ENCODE measurements at regions not wholly inside any gene's neighbourhood (a gene's known extent, or its start where the extent isn't known, plus 50 kb on each side); places are given as distances from the start of the nearest gene placed in this dataset.
"Not testable (repeated sequence)": the region's sequence is repeated elsewhere in the genome, so short reads cannot be mapped to it uniquely, and the experiment has no call there.

- Histone ChIP-seq H3K9me3 (ENCODE audit: control insufficient read depth in 2 of 3, insufficient read depth in 1 of 3, low read length in 3 of 3) (peaks cover 0 to 17% (median 0%) of the 10 kb centered on the region in 3 donors), H3K9ac (ENCODE audit: low read length in 3 of 3) (no peak overlapping the region), H3K4me3 (ENCODE audit: low read length in 3 of 3) (no peak overlapping the region), H3K27ac (ENCODE audit: low read depth in 2 of 2, low read length in 2 of 2) (no peak overlapping the region), H3K4me1 (ENCODE audit: control insufficient read depth in 2 of 3, insufficient read depth in 2 of 3, low read depth in 1 of 3, low read length in 3 of 3) (no peaks in the 10 kb centered on the region), H3K36me3 (ENCODE audit: control insufficient read depth in 2 of 3, insufficient read depth in 3 of 3, low read length in 3 of 3) (no peaks in the 10 kb centered on the region), H3K27me3 (ENCODE audit: control insufficient read depth, insufficient read depth, low read length) (no peaks in the 10 kb centered on the region)
- FAIRE-seq (no peak), DNase-seq (no peak)
- TF ChIP-seq, protein P1, sequence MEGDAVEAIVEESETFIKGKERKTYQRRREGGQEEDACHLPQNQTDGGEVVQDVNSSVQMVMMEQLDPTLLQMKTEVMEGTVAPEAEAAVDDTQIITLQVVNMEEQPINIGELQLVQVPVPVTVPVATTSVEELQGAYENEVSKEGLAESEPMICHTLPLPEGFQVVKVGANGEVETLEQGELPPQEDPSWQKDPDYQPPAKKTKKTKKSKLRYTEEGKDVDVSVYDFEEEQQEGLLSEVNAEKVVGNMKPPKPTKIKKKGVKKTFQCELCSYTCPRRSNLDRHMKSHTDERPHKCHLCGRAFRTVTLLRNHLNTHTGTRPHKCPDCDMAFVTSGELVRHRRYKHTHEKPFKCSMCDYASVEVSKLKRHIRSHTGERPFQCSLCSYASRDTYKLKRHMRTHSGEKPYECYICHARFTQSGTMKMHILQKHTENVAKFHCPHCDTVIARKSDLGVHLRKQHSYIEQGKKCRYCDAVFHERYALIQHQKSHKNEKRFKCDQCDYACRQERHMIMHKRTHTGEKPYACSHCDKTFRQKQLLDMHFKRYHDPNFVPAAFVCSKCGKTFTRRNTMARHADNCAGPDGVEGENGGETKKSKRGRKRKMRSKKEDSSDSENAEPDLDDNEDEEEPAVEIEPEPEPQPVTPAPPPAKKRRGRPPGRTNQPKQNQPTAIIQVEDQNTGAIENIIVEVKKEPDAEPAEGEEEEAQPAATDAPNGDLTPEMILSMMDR (IDR thresholded peaks at IDR 0.05; ENCODE audit: borderline replicate concordance, extremely low read depth, insufficient read depth): no peak
- intact Hi-C loops (cut with DNase I): no loop called here
Observed at GRCh38 chr6:121560476-121560875, 125.0 kb downstream of the GJA1 start.

- Histone ChIP-seq H3K27ac (ENCODE audit: low read depth in 2 of 2, low read length in 2 of 2) (no peak overlapping the region), H3K36me3 (ENCODE audit: control insufficient read depth in 2 of 3, insufficient read depth in 3 of 3, low read length in 3 of 3) (no peaks in the 10 kb centered on the region), H3K4me3 (ENCODE audit: low read length in 3 of 3) (no peak overlapping the region), H3K9ac (ENCODE audit: low read length in 3 of 3) (no peak overlapping the region), H3K27me3 (ENCODE audit: control insufficient read depth, insufficient read depth, low read length) (no peaks in the 10 kb centered on the region), H3K4me1 (ENCODE audit: control insufficient read depth in 2 of 3, insufficient read depth in 2 of 3, low read depth in 1 of 3, low read length in 3 of 3) (no peaks in the 10 kb centered on the region), H3K9me3 (ENCODE audit: control insufficient read depth in 2 of 3, insufficient read depth in 1 of 3, low read length in 3 of 3) (peaks cover 0 to 18% (median 0%) of the 10 kb centered on the region in 3 donors)
- DNase-seq: no peak
- intact Hi-C loops (cut with DNase I): no loop called here
- FAIRE-seq: no peak
- TF ChIP-seq, protein P1 (IDR thresholded peaks at IDR 0.05; ENCODE audit: borderline replicate concordance, extremely low read depth, insufficient read depth): no peak
Observed at GRCh38 chr6:121563286-121563685, 127.8 kb downstream of the GJA1 start.

GRCh38 chr6:121564529-121564928 lies 129.1 kb downstream of the GJA1 start:
- DNase-seq; H3K4me3 ChIP-seq (ENCODE audit: low read length in 3 of 3); H3K27ac ChIP-seq (ENCODE audit: low read depth in 2 of 2, low read length in 2 of 2); intact Hi-C loops (cut with DNase I); FAIRE-seq; H3K36me3 ChIP-seq (ENCODE audit: control insufficient read depth in 2 of 3, insufficient read depth in 3 of 3, low read length in 3 of 3); H3K27me3 ChIP-seq (ENCODE audit: control insufficient read depth, insufficient read depth, low read length); H3K4me1 ChIP-seq (ENCODE audit: control insufficient read depth in 2 of 3, insufficient read depth in 2 of 3, low read depth in 1 of 3, low read length in 3 of 3); H3K9ac ChIP-seq (ENCODE audit: low read length in 3 of 3): not testable (repeated sequence)
- peaks cover 0 to 18% (median 0%) of the 10 kb centered on the region in 3 donors for H3K9me3 ChIP-seq (ENCODE audit: control insufficient read depth in 2 of 3, insufficient read depth in 1 of 3, low read length in 3 of 3)

DNA sequence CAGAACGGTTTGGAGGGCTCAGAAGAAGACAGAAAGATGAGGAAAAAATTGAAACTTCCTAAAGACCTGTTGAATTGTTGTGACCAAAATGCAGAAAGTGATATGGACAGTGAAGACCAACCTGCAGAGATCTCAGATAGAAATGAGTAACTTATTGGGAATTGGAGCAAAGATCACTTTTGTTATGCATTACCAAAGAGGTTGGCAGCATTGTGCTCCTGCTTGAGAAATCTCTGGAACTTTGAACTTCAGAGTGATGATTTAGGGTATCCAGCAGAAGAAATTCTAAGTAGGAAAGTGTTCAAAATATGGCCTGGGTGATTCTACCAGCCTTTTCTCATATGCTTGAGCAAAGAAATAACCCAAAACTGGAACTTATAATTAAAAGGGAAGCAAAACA lies 136.0 kb downstream of the GJA1 start:
- no peaks in the 10 kb centered on the region for H3K9me3 ChIP-seq (ENCODE audit: control insufficient read depth in 2 of 3, insufficient read depth in 1 of 3, low read length in 3 of 3)
- no peak overlapping the region for H3K4me3 ChIP-seq (ENCODE audit: low read length in 3 of 3)
- H3K27ac ChIP-seq (ENCODE audit: low read depth in 2 of 2, low read length in 2 of 2): no peak overlapping the region
- no peak for DNase-seq
- FAIRE-seq: no peak
- TF ChIP-seq, protein P1 (IDR thresholded peaks at IDR 0.05; ENCODE audit: borderline replicate concordance, extremely low read depth, insufficient read depth): no peak
- no peaks in the 10 kb centered on the region for H3K4me1 ChIP-seq (ENCODE audit: control insufficient read depth in 2 of 3, insufficient read depth in 2 of 3, low read depth in 1 of 3, low read length in 3 of 3)
- intact Hi-C loops (cut with DNase I): no loop called here
- H3K9ac ChIP-seq (ENCODE audit: low read length in 3 of 3): no peak overlapping the region
- H3K36me3 ChIP-seq (ENCODE audit: control insufficient read depth in 2 of 3, insufficient read depth in 3 of 3, low read length in 3 of 3): no peaks in the 10 kb centered on the region
- no peaks in the 10 kb centered on the region for H3K27me3 ChIP-seq (ENCODE audit: control insufficient read depth, insufficient read depth, low read length)
